ENCODE measurements at regions not wholly inside any gene's neighbourhood (a gene's known extent, or its start where the extent isn't known, plus 50 kb on each side); places are given as distances from the start of the nearest gene placed in this dataset.

- Histone ChIP-seq H3K27ac (ENCODE audit: low read length) (no peak overlapping the region), H3K4me3 (ENCODE audit: low read depth in 1 of 2, low read length in 2 of 2) (no peak overlapping the region)
These were observed 163.5 kb upstream of the CDYL start for GRCh38 chr6:4612636-4613171.

GRCh38 chr6:4611429-4612129, 164.6 kb upstream of the CDYL start:
- Histone ChIP-seq H3K27me3 (ENCODE audit: low read depth, low read length) (no peaks in the 10 kb centered on the region), H3K4me1 (ENCODE audit: control insufficient read depth in 1 of 2, insufficient read depth in 2 of 2, low read length in 2 of 2) (peaks cover 0 to 28% of the 10 kb centered on the region in 2 donors), H3K27ac (ENCODE audit: low read length) (no peak overlapping the region), H3K9me3 (ENCODE audit: control insufficient read depth in 1 of 2, low read length in 2 of 2) (no peaks in the 10 kb centered on the region), H3K4me3 (ENCODE audit: low read depth in 1 of 2, low read length in 2 of 2) (no peak overlapping the region), H3K36me3 (ENCODE audit: control insufficient read depth in 1 of 2, insufficient read depth in 2 of 2, low read length in 2 of 2) (no peaks in the 10 kb centered on the region)

More at GRCh38 chr6:4612636-4613171, 163.5 kb upstream of the CDYL start:
- Histone ChIP-seq H3K27me3 (ENCODE audit: low read depth, low read length) (no peaks in the 10 kb centered on the region), H3K36me3 (ENCODE audit: control insufficient read depth in 1 of 2, insufficient read depth in 2 of 2, low read length in 2 of 2) (no peaks in the 10 kb centered on the region), H3K9me3 (ENCODE audit: control insufficient read depth in 1 of 2, low read length in 2 of 2) (no peaks in the 10 kb centered on the region), H3K4me1 (ENCODE audit: control insufficient read depth in 1 of 2, insufficient read depth in 2 of 2, low read length in 2 of 2) (peaks cover 0 to 17% of the 10 kb centered on the region in 2 donors)

- Histone ChIP-seq H3K36me3 (ENCODE audit: control insufficient read depth in 1 of 2, insufficient read depth in 2 of 2, low read length in 2 of 2) (no peaks in the 10 kb centered on the region), H3K9me3 (ENCODE audit: control insufficient read depth in 1 of 2, low read length in 2 of 2) (no peaks in the 10 kb centered on the region), H3K4me3 (ENCODE audit: low read depth in 1 of 2, low read length in 2 of 2) (no peak overlapping the region), H3K27me3 (ENCODE audit: low read depth, low read length) (no peaks in the 10 kb centered on the region), H3K27ac (ENCODE audit: low read length) (no peak overlapping the region), H3K4me1 (ENCODE audit: control insufficient read depth in 1 of 2, insufficient read depth in 2 of 2, low read length in 2 of 2) (peaks cover 0 to 29% of the 10 kb centered on the region in 2 donors)
These were observed 165.9 kb upstream of the CDYL start for GRCh38 chr6:4610256-4610655.

GRCh38 chr6:4608361-4609115, 167.7 kb upstream of the CDYL start:
- H3K4me3 ChIP-seq (ENCODE audit: low read depth in 1 of 2, low read length in 2 of 2): no peak overlapping the region
- H3K4me1 ChIP-seq (ENCODE audit: control insufficient read depth in 1 of 2, insufficient read depth in 2 of 2, low read length in 2 of 2): peaks cover 0 to 29% of the 10 kb centered on the region in 2 donors
- H3K27ac ChIP-seq (ENCODE audit: low read length): no peak overlapping the region
- H3K27me3 ChIP-seq (ENCODE audit: low read depth, low read length): no peaks in the 10 kb centered on the region
- H3K9me3 ChIP-seq (ENCODE audit: control insufficient read depth in 1 of 2, low read length in 2 of 2): no peaks in the 10 kb centered on the region
- no peaks in the 10 kb centered on the region for H3K36me3 ChIP-seq (ENCODE audit: control insufficient read depth in 1 of 2, insufficient read depth in 2 of 2, low read length in 2 of 2)

- H3K27ac ChIP-seq (ENCODE audit: low read length): no peak overlapping the region
- no peaks in the 10 kb centered on the region for H3K27me3 ChIP-seq (ENCODE audit: low read depth, low read length)
- H3K4me3 ChIP-seq (ENCODE audit: low read depth in 1 of 2, low read length in 2 of 2): no peak overlapping the region
- no peaks in the 10 kb centered on the region for H3K9me3 ChIP-seq (ENCODE audit: control insufficient read depth in 1 of 2, low read length in 2 of 2)
- H3K36me3 ChIP-seq (ENCODE audit: control insufficient read depth in 1 of 2, insufficient read depth in 2 of 2, low read length in 2 of 2): no peaks in the 10 kb centered on the region
- H3K4me1 ChIP-seq (ENCODE audit: control insufficient read depth in 1 of 2, insufficient read depth in 2 of 2, low read length in 2 of 2): peaks cover 0 to 26% of the 10 kb centered on the region in 2 donors
These were observed 168.4 kb upstream of the CDYL start for GRCh38 chr6:4607793-4608192.

- no peak overlapping the region for H3K27ac ChIP-seq (ENCODE audit: low read length)
- peaks cover 0 to 19% of the 10 kb centered on the region in 2 donors for H3K4me1 ChIP-seq (ENCODE audit: control insufficient read depth in 1 of 2, insufficient read depth in 2 of 2, low read length in 2 of 2)
- H3K36me3 ChIP-seq (ENCODE audit: control insufficient read depth in 1 of 2, insufficient read depth in 2 of 2, low read length in 2 of 2): no peaks in the 10 kb centered on the region
- no peaks in the 10 kb centered on the region for H3K27me3 ChIP-seq (ENCODE audit: low read depth, low read length)
- no peaks in the 10 kb centered on the region for H3K9me3 ChIP-seq (ENCODE audit: control insufficient read depth in 1 of 2, low read length in 2 of 2)
- peak overlapping the region in 1 of 2 donors; percentile 17 for H3K4me3 ChIP-seq (ENCODE audit: low read depth in 1 of 2, low read length in 2 of 2)
These were observed 169.1 kb upstream of the CDYL start for GRCh38 chr6:4606821-4607704.

GRCh38 chr6:4606016-4606415, 170.2 kb upstream of the CDYL start:
- H3K27me3 ChIP-seq (ENCODE audit: low read depth, low read length): no peaks in the 10 kb centered on the region
- no peak overlapping the region for H3K4me3 ChIP-seq (ENCODE audit: low read depth in 1 of 2, low read length in 2 of 2)
- H3K36me3 ChIP-seq (ENCODE audit: control insufficient read depth in 1 of 2, insufficient read depth in 2 of 2, low read length in 2 of 2): no peaks in the 10 kb centered on the region
- H3K9me3 ChIP-seq (ENCODE audit: control insufficient read depth in 1 of 2, low read length in 2 of 2): no peaks in the 10 kb centered on the region
- no peak overlapping the region for H3K27ac ChIP-seq (ENCODE audit: low read length)
- H3K4me1 ChIP-seq (ENCODE audit: control insufficient read depth in 1 of 2, insufficient read depth in 2 of 2, low read length in 2 of 2): peaks cover 0 to 19% of the 10 kb centered on the region in 2 donors

- no peak overlapping the region for H3K27ac ChIP-seq (ENCODE audit: low read length)
These were observed 172.3 kb upstream of the CDYL start for GRCh38 chr6:4603856-4604369.

GRCh38 chr6:4603291-4603690, 172.9 kb upstream of the CDYL start:
- no peak overlapping the region for H3K4me3 ChIP-seq (ENCODE audit: low read depth in 1 of 2, low read length in 2 of 2)
- H3K27me3 ChIP-seq (ENCODE audit: low read depth, low read length): no peaks in the 10 kb centered on the region
- peaks cover 0 to 12% of the 10 kb centered on the region in 2 donors for H3K4me1 ChIP-seq (ENCODE audit: control insufficient read depth in 1 of 2, insufficient read depth in 2 of 2, low read length in 2 of 2)
- no peaks in the 10 kb centered on the region for H3K36me3 ChIP-seq (ENCODE audit: control insufficient read depth in 1 of 2, insufficient read depth in 2 of 2, low read length in 2 of 2)
- no peak overlapping the region for H3K27ac ChIP-seq (ENCODE audit: low read length)
- no peaks in the 10 kb centered on the region for H3K9me3 ChIP-seq (ENCODE audit: control insufficient read depth in 1 of 2, low read length in 2 of 2)

More at GRCh38 chr6:4603856-4604369, 172.3 kb upstream of the CDYL start:
- H3K4me3 ChIP-seq (ENCODE audit: low read depth in 1 of 2, low read length in 2 of 2): no peak overlapping the region
- H3K36me3 ChIP-seq (ENCODE audit: control insufficient read depth in 1 of 2, insufficient read depth in 2 of 2, low read length in 2 of 2): no peaks in the 10 kb centered on the region
- no peaks in the 10 kb centered on the region for H3K9me3 ChIP-seq (ENCODE audit: control insufficient read depth in 1 of 2, low read length in 2 of 2)
- no peaks in the 10 kb centered on the region for H3K27me3 ChIP-seq (ENCODE audit: low read depth, low read length)
- H3K4me1 ChIP-seq (ENCODE audit: control insufficient read depth in 1 of 2, insufficient read depth in 2 of 2, low read length in 2 of 2): peaks cover 0 to 12% of the 10 kb centered on the region in 2 donors

- H3K36me3 ChIP-seq (ENCODE audit: control insufficient read depth in 1 of 2, insufficient read depth in 2 of 2, low read length in 2 of 2): no peaks in the 10 kb centered on the region
- H3K27me3 ChIP-seq (ENCODE audit: low read depth, low read length): no peaks in the 10 kb centered on the region
- no peaks in the 10 kb centered on the region for H3K4me1 ChIP-seq (ENCODE audit: control insufficient read depth in 1 of 2, insufficient read depth in 2 of 2, low read length in 2 of 2)
- no peak overlapping the region for H3K27ac ChIP-seq (ENCODE audit: low read length)
- H3K9me3 ChIP-seq (ENCODE audit: control insufficient read depth in 1 of 2, low read length in 2 of 2): no peaks in the 10 kb centered on the region
- H3K4me3 ChIP-seq (ENCODE audit: low read depth in 1 of 2, low read length in 2 of 2): no peak overlapping the region
These were observed 176.3 kb upstream of the CDYL start for GRCh38 chr6:4599924-4600323.

All from muscle layer of duodenum (tissue), 2 donors.